ENCODE measurements at regions not wholly inside any gene's neighbourhood (a gene's known extent, or its start where the extent isn't known, plus 50 kb on each side); places are given as distances from the start of the nearest gene placed in this dataset.

- no peak for TF ChIP-seq CTCF (conservative IDR thresholded peaks at IDR 0.05)
- H3K27ac ChIP-seq, result no peak overlapping the region
Measured at GRCh38 chr1:198472997-198473396, 67.5 kb downstream of the ATP6V1G3 start.

GRCh38 chr1:198472119-198472518 is 68.4 kb downstream of the ATP6V1G3 start:
- H3K27ac ChIP-seq, result no peak overlapping the region
- TF ChIP-seq CTCF (conservative IDR thresholded peaks at IDR 0.05), result no peak

GRCh38 chr1:198467907-198468306 is 72.6 kb downstream of the ATP6V1G3 start:
- peak overlapping the region; percentile 16; the same call in 1 of the 2 replicates for H3K27ac ChIP-seq
- no peak for TF ChIP-seq CTCF (conservative IDR thresholded peaks at IDR 0.05)

- no peak for TF ChIP-seq CTCF (conservative IDR thresholded peaks at IDR 0.05)
- peak overlapping the region; percentile 16; the same call in 1 of the 2 replicates for H3K27ac ChIP-seq
Measured at GRCh38 chr1:198467342-198467741, 73.1 kb downstream of the ATP6V1G3 start.

GRCh38 chr1:198465201-198466144 is 75.0 kb downstream of the ATP6V1G3 start:
- H3K27ac ChIP-seq, result no peak overlapping the region
- TF ChIP-seq CTCF (conservative IDR thresholded peaks at IDR 0.05), result peak; percentile 77

- TF ChIP-seq CTCF (conservative IDR thresholded peaks at IDR 0.05), result no peak
- H3K27ac ChIP-seq, result no peak overlapping the region
Measured at GRCh38 chr1:198463709-198464108, 76.8 kb downstream of the ATP6V1G3 start.

GRCh38 chr1:198462365-198463019 is 78.0 kb downstream of the ATP6V1G3 start:
- no peak overlapping the region for H3K27ac ChIP-seq
- TF ChIP-seq CTCF (conservative IDR thresholded peaks at IDR 0.05), result no peak

Data from VCaP (cell line).